K562 (cell line): ENCODE measurements at regions not wholly inside any gene's neighbourhood (a gene's known extent, or its start where the extent isn't known, plus 50 kb on each side); places are given as distances from the start of the nearest gene placed in this dataset.

Experiments used
- ATAC-seq: fragments of 200-7000 bp; cut with Tn5 transposase; 3 replicates; pipeline ENCODE4 v1.9.1; 2020; ENCODE audit warnings: moderate library complexity
- BruUV-seq: library from RNA; stranded (reverse); fragments of 400-500 nt; replicated peaks from 2 replicates; lab custom pipeline; 2021; lab: Mats Ljungman, UMichigan
- CTCF ChIA-PET: fragments of 300-600 bp; formaldehyde crosslinking; extraction: SDS; loops from one replicate; lab custom pipeline; 2021; ENCODE audit warnings: low intra/inter-chr PET ratio; lab: Yijun Ruan, JAX
- POLR2A ChIA-PET: fragments of 300-600, 350-650 bp; sonication (Branson Sonifier 250); formaldehyde crosslinking; extraction: SDS; loops from one replicate; lab custom pipeline; 2021; ENCODE audit warnings: antibody characterized with exemption, inconsistent platforms; lab: Yijun Ruan, JAX
- DNase-seq, 4 experiments: peaks; one replicate each; pipeline versions ENCODE4 v3.0.0 to v3.0.0-alpha.2; 2011 to 2018; ENCODE audit warnings: low spot score in 3 of 4, mixed read lengths in 3 of 4; ENCODE audit errors: extremely low read depth in 1 of 4
- FAIRE-seq: peaks from 2 replicates; lab custom pipeline; 2011; peaks lifted over from hg19 to GRCh38; lab: Jason Lieb, UNC
- H2AFZ ChIP-seq: 2 replicates; pipeline ENCODE4 v1.6.0; 2011; ENCODE audit warnings: low read depth, low read length, control low read depth, inconsistent platforms
- H3K27ac ChIP-seq: fragments of 200-600 bp; 3 replicates; pipeline ENCODE4 v1.8.0; 2011; ENCODE audit warnings: low read depth, mild to moderate bottlenecking, control low read depth, inconsistent platforms, low read length, moderate library complexity, mixed read lengths; ENCODE audit errors: extremely low read depth
- H3K27me3 ChIP-seq, 2 experiments: fragments of 300-600 bp in 1 of 2; 2 replicates in 1 of 2; 3 replicates in 1 of 2; pipeline versions ENCODE4 v1.6.0 to v1.8.0; 2011; ENCODE audit warnings: inconsistent platforms in 2 of 2, low read length in 2 of 2, mild to moderate bottlenecking in 1 of 2, mixed read lengths in 1 of 2, moderate library complexity in 1 of 2; ENCODE audit not compliant: control insufficient read depth in 2 of 2, insufficient read depth in 2 of 2
- H3K36me3 ChIP-seq: fragments of 300-600 bp; 3 replicates; pipeline ENCODE4 v1.8.0; 2011; ENCODE audit warnings: mild to moderate bottlenecking, low read length, inconsistent platforms; ENCODE audit not compliant: control insufficient read depth, insufficient read depth
- H3K4me1 ChIP-seq, 2 experiments: fragments of 200-600 bp in 1 of 2; replicated peaks in 1 of 2; 2 replicates in 1 of 2; 3 replicates in 1 of 2; pipeline versions ENCODE4 v1.5.1 to v1.8.0; 2011; ENCODE audit warnings: inconsistent platforms in 2 of 2, low read length in 2 of 2, mild to moderate bottlenecking in 1 of 2, mixed read lengths in 1 of 2, moderate library complexity in 1 of 2; ENCODE audit not compliant: control insufficient read depth in 2 of 2, insufficient read depth in 2 of 2
- H3K4me2 ChIP-seq: 2 replicates; pipeline ENCODE4 v1.6.1; 2011; ENCODE audit warnings: low read length, control low read depth, inconsistent platforms, mixed read lengths; ENCODE audit not compliant: insufficient read depth
- H3K4me3 ChIP-seq: fragments of 200-600 bp; sonication (generic), shearing (Covaris generic); 2 replicates; pipeline ENCODE4 v1.5.1; 2016; ENCODE audit warnings: control low read depth, inconsistent platforms
- H3K79me2 ChIP-seq: fragments of 200-600 bp; 3 replicates; pipeline ENCODE4 v1.8.0; 2011; ENCODE audit warnings: low read length, inconsistent platforms; ENCODE audit not compliant: control insufficient read depth, insufficient read depth
- H3K9ac ChIP-seq, 2 experiments: 2 replicates each; pipeline versions ENCODE4 v1.6.0 to v1.6.1; 2011; ENCODE audit warnings: low read depth in 2 of 2, low read length in 2 of 2, control low read depth in 1 of 2, inconsistent platforms in 1 of 2, mild to moderate bottlenecking in 1 of 2, mixed read lengths in 1 of 2; ENCODE audit not compliant: insufficient read depth in 1 of 2
- H3K9me1 ChIP-seq: one replicate; pipeline ENCODE4 v1.6.0; 2011; ENCODE audit warnings: inconsistent platforms, mild to moderate bottlenecking, low read length, moderate library complexity; ENCODE audit not compliant: control insufficient read depth, insufficient read depth
- H3K9me3 ChIP-seq: replicated peaks from 2 replicates; pipeline ENCODE4 v1.5.1; 2011; ENCODE audit warnings: low read depth, low read length, inconsistent platforms; ENCODE audit not compliant: control insufficient read depth, insufficient read depth
- H4K20me1 ChIP-seq: replicated peaks from 2 replicates; pipeline ENCODE4 v1.6.1; 2011; ENCODE audit warnings: low read length, inconsistent platforms, mixed read lengths; ENCODE audit not compliant: control insufficient read depth, insufficient read depth
- MBD2 ChIP-seq: sonication (generic); IDR thresholded peaks from 2 replicates; pipeline ENCODE4 v1.6.1; 2016; ENCODE audit warnings: low read depth, borderline replicate concordance
- NFYB ChIP-seq: IDR thresholded peaks from 2 replicates; pipeline ENCODE4 v1.6.1; 2011; ENCODE audit warnings: mild to moderate bottlenecking, moderate library complexity; ENCODE audit not compliant: insufficient read length; ENCODE audit errors: extremely low read depth
- PPARD ChIP-seq: fragments of 250-450 bp; sonication (Bioruptor Pico); IDR thresholded peaks from 2 replicates; pipeline ENCODE4 v1.8.0; 2022; ENCODE audit warnings: inconsistent platforms, mild to moderate bottlenecking, moderate library complexity
- PREB ChIP-seq: sonication (generic); formaldehyde crosslinking; IDR thresholded peaks from 2 replicates; pipeline ENCODE4 v1.8.1; 2023; ENCODE audit warnings: mild to moderate bottlenecking, missing genetic modification reagents
- ZNF384 ChIP-seq: IDR thresholded peaks from 2 replicates; pipeline ENCODE4 v1.6.1; 2012; ENCODE audit warnings: low read depth, low read length, improper control_type of control experiment
- WGBS: fragments of 100-300 bp; shearing (Covaris generic); methylation state at CpG from one replicate; pipeline ENCODE4 v1.1.6; 2016; ENCODE audit warnings: low coverage, mixed read lengths; ENCODE audit not compliant: insufficient coverage; ENCODE audit errors: missing lambda C conversion rate; 5-methylcytosine and 5-hydroxymethylcytosine counted together
- in situ Hi-C: fragments of 300-500 bp; cut with MboI; formaldehyde crosslinking; loops from 4 replicates; pipeline ENCODE4 v1.15.0; 2018; ENCODE audit warnings: inconsistent platforms, mixed read lengths
- intact Hi-C: fragments of 100-400 bp; cut with micrococcal nuclease; formaldehyde crosslinking; loops from 2 replicates; pipeline ENCODE4 v1.14.2; 2022

DNA sequence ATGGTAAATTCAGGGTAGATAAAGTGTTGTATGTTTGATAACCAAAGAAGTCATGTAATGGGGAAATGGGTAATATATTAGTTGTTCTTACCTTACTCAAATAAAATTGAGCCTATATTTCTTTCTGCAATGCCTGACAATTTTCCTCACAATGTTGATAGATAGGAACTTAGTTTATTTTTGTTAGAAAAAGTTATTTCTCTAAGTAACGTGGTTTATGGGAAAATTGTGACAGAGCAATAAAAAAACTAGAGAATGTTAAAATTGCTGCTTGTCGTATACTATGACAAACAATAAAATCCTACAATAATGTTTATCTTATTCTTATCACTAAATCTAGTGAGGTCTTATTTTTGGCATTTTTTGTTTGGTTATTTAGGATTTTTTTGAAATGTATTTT is 534.1 kb downstream of the TMTC2 start (continued):
- no peak for TF ChIP-seq ZNF384
- no peak for TF ChIP-seq PREB (CRISPR knock-in tag)

DNA sequence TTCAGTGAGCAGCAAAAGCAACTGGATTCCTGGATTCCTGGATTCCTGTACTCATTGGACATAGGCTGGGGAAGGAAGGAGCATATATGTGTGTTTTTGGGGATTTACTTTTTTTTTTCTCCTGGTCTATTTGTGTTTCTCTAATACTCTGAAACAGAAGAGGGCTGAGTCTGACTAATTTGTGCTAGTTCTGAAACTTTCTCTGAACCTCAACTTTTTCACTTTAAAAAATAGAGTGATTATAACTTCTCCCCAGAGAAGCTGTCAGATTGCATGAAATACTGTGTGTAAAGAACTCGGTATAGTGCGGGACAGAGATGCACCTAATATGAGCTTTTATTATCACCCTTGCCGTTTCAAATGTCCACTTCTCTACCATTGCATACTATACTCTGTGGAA is 529.5 kb downstream of the TMTC2 start:
- no peak for TF ChIP-seq NFYB
- TF ChIP-seq MBD2 = no peak
- no peak for TF ChIP-seq PPARD
- DNase-seq (no peak), ATAC-seq (no peak), FAIRE-seq (no peak)
- H3K4me2 ChIP-seq = no peak overlapping the region
- ChIA-PET POLR2A (no interaction called here), CTCF (no interaction called here)
- WGBS = 35% methylated on average over 3 of the region's 3 CpGs
- no peaks in the 10 kb centered on the region for H3K9me1 ChIP-seq
- no peaks in the 10 kb centered on the region for H3K79me2 ChIP-seq
- H4K20me1 ChIP-seq = no peaks in the 10 kb centered on the region
- no peak overlapping the region for H3K9ac ChIP-seq
- no peak overlapping the region for H3K27ac ChIP-seq
- H3K4me1 ChIP-seq = no peaks in the 10 kb centered on the region
- no peaks in the 10 kb centered on the region for H3K36me3 ChIP-seq
- H3K4me3 ChIP-seq = no peak overlapping the region
- no peaks in the 10 kb centered on the region for H3K27me3 ChIP-seq
- intact Hi-C loops = no loop called here
- no TSS peak for BruUV-seq
- in situ Hi-C loops = no loop called here
- no peaks in the 10 kb centered on the region for H3K9me3 ChIP-seq
- peak overlapping the region; percentile 22; the same call in 1 of the 2 replicates for H2AFZ ChIP-seq
